Thyroid gland (tissue), 4 donors: ENCODE measurements at regions not wholly inside any gene's neighbourhood (a gene's known extent, or its start where the extent isn't known, plus 50 kb on each side); places are given as distances from the start of the nearest gene placed in this dataset.

ENCODE experiments used
- DNase-seq, 2 donors: peaks; one replicate each; pipeline ENCODE4 v3.0.0-alpha.2; 2019
- H3K27ac ChIP-seq, 3 donors: fragments of 200-600 bp; sonication (generic); 1 replicate in 2 of 3; 2 replicates in 1 of 3; pipeline ENCODE4 v1.5.1; 2016 to 2019; ENCODE audit warnings: mild to moderate bottlenecking in 1 of 3, moderate library complexity in 1 of 3
- H3K27me3 ChIP-seq: fragments of 200-600 bp; sonication (generic); one replicate; pipeline ENCODE4 v1.5.1; 2019
- H3K36me3 ChIP-seq, 2 donors: fragments of 200-600 bp; sonication (generic); one replicate each; pipeline ENCODE4 v1.5.1; 2016 to 2019
- H3K4me1 ChIP-seq, 2 donors: fragments of 200-600 bp; sonication (generic); one replicate each; pipeline ENCODE4 v1.5.1; 2017 to 2019
- H3K4me3 ChIP-seq, 3 donors: fragments of 200-600 bp; sonication (generic); replicated peaks in 1 of 3; 1 replicate in 2 of 3; 2 replicates in 1 of 3; pipeline ENCODE4 v1.5.1; 2016; ENCODE audit warnings: mild to moderate bottlenecking in 1 of 3
- H3K9me3 ChIP-seq: fragments of 200-600 bp; sonication (generic); one replicate; pipeline ENCODE4 v1.5.1; 2017
- POLR2A ChIP-seq, 2 donors: fragments of 450-650 bp; IDR thresholded peaks; one replicate each; pipeline ENCODE4 v1.6.1; 2017; ENCODE audit warnings: antibody characterized with exemption in 2 of 2, mild to moderate bottlenecking in 2 of 2, moderate library complexity in 1 of 2
- WGBS, 2 donors: methylation state at CpG; one replicate each; pipeline ENCODE4 v1.1.5; 2017; 5-methylcytosine and 5-hydroxymethylcytosine counted together
- intact Hi-C: fragments of 100-400 bp; cut with DNase I; formaldehyde crosslinking; loops from one replicate; pipeline ENCODE4 v1.15.1; 2023
- TF ChIP-seq, protein P1 (sequence below), 6 experiments: fragments of 200-600 bp in 3 of 6; fragments of 450-650 bp in 3 of 6; sonication (generic) in 3 of 6; IDR thresholded peaks; one replicate each; pipeline ENCODE4 v1.5.1; 2016 to 2019; ENCODE audit warnings: antibody characterized with exemption in 6 of 6, mild to moderate bottlenecking in 2 of 6, inconsistent platforms in 1 of 6, moderate library complexity in 1 of 6

DNA sequence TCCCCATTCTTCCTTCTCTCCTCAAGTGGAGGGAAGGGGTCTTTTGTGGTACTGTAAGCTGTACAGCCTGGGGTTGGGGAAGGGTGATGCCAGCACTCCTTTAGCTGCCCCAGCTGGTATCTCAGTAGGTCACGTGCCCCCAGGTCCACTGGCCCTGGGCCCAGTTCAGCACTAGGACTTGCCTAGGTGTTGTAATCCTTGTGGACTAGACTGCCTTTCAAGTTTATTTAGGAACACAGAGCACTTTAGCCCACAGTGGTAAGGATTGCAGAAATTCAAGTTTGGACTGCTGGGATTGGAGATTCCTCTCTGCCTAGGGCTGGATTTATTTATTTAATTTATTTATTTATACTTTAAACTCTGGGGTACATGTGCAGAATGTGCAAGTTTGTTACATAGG lies 569.6 kb downstream of the AACS start:
- H3K36me3 ChIP-seq, result no peaks in the 10 kb centered on the region

DNA sequence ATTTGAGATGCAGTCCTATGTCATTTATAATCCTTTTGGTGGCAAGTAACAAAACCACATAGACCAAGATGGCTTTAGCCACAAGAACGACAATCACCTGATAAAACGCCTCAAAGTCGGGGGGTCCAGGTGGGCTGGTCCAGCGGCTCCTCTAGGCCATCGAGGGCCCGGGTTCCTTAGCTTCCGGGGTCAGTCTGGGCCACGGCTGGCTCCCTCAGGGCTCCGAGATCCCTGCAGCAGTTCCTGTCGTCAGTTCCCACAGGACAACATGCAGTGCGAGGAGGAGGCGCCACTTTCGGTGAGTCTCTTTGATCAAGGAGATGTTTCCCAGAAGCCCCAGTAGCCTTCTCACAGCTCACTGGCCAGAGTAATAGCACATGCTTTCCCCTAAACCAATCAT lies 574.6 kb downstream of the AACS start:
- intact Hi-C loops, result no loop called here
- H3K27ac ChIP-seq, result no peak overlapping the region
- no peak overlapping the region for H3K4me3 ChIP-seq
- no peaks in the 10 kb centered on the region for H3K27me3 ChIP-seq
- WGBS, 2 donors, result 90 to 98% methylated on average over 12 to 13 of the region's 13 CpGs
- no peaks in the 10 kb centered on the region for H3K36me3 ChIP-seq
- no peak for TF ChIP-seq POLR2A (IDR thresholded peaks at IDR 0.05)
- TF ChIP-seq, protein P1, sequence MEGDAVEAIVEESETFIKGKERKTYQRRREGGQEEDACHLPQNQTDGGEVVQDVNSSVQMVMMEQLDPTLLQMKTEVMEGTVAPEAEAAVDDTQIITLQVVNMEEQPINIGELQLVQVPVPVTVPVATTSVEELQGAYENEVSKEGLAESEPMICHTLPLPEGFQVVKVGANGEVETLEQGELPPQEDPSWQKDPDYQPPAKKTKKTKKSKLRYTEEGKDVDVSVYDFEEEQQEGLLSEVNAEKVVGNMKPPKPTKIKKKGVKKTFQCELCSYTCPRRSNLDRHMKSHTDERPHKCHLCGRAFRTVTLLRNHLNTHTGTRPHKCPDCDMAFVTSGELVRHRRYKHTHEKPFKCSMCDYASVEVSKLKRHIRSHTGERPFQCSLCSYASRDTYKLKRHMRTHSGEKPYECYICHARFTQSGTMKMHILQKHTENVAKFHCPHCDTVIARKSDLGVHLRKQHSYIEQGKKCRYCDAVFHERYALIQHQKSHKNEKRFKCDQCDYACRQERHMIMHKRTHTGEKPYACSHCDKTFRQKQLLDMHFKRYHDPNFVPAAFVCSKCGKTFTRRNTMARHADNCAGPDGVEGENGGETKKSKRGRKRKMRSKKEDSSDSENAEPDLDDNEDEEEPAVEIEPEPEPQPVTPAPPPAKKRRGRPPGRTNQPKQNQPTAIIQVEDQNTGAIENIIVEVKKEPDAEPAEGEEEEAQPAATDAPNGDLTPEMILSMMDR (IDR thresholded peaks at IDR 0.05), result no peak
- no peaks in the 10 kb centered on the region for H3K4me1 ChIP-seq
- no peak for DNase-seq
- no peaks in the 10 kb centered on the region for H3K9me3 ChIP-seq

More for the DNA sequence above, 569.6 kb downstream of the AACS start:
- 43 to 56% methylated on average over 1 of the region's 1 CpG for WGBS, 2 donors
- Histone ChIP-seq H3K4me3 (no peak overlapping the region), H3K27ac (no peak overlapping the region), H3K9me3 (no peaks in the 10 kb centered on the region), H3K4me1 (no peaks in the 10 kb centered on the region), H3K27me3 (no peaks in the 10 kb centered on the region)
- TF ChIP-seq, protein P1 (IDR thresholded peaks at IDR 0.05), result no peak
- TF ChIP-seq POLR2A (IDR thresholded peaks at IDR 0.05), result no peak
- DNase-seq, result no peak
- intact Hi-C loops, result no loop called here

DNA sequence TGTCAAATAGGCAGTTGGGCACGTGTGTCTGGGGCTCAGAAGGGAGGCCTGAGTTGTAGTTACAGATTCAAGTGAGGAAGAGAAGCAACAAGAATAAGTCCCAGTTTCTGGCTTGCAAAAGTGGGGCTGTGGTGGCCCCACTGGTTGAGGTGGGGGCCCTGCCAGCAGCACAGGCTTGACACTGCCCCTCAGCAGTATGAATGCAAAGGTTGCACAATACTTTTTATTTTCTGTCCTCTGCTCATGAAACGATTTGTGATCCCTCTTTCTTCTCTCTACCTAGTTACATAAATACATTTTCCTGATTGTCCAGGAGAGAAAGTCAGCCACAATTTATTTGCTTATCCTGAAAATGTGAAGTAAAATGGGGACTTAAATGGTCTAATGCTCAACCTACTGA lies 577.8 kb downstream of the AACS start:
- Histone ChIP-seq H3K4me1 (no peaks in the 10 kb centered on the region), H3K36me3 (no peaks in the 10 kb centered on the region), H3K4me3 (no peak overlapping the region), H3K9me3 (no peaks in the 10 kb centered on the region), H3K27me3 (no peaks in the 10 kb centered on the region), H3K27ac (no peak overlapping the region)
- DNase-seq, result no peak
- intact Hi-C loops, result no loop called here
- 32 to 42% methylated on average over 2 of the region's 2 CpGs for WGBS, 2 donors
- TF ChIP-seq, protein P1 (IDR thresholded peaks at IDR 0.05), result no peak
- TF ChIP-seq POLR2A (IDR thresholded peaks at IDR 0.05), result no peak

DNA sequence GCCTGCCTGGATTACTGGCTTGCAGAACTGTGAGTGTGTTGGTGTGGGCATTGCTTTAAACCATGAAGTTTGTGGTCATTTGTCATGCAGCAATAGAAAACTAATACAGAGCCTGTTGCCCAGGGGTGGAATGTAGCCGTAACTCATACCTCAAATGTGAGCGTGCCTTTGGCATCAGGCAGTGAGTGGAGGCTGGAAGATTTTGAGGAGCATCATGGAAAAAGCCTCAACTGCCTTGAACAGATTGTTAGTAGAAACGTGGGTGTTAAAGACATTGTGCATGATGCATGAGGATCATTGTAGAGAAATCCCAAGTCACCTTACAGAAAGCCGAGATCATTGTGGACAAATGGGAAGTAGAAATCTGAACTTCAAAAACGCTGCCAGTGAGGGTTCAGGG lies 580.5 kb downstream of the AACS start:
- TF ChIP-seq POLR2A (IDR thresholded peaks at IDR 0.05), result no peak
- TF ChIP-seq, protein P1 (IDR thresholded peaks at IDR 0.05), result no peak
- intact Hi-C loops, result no loop called here
- Histone ChIP-seq H3K27me3 (no peaks in the 10 kb centered on the region), H3K9me3 (no peaks in the 10 kb centered on the region), H3K4me1 (no peaks in the 10 kb centered on the region), H3K4me3 (no peak overlapping the region), H3K27ac (no peak overlapping the region), H3K36me3 (no peaks in the 10 kb centered on the region)
- WGBS, 2 donors, result 72 to 76% methylated on average over 5 of the region's 5 CpGs
- no peak for DNase-seq

DNA sequence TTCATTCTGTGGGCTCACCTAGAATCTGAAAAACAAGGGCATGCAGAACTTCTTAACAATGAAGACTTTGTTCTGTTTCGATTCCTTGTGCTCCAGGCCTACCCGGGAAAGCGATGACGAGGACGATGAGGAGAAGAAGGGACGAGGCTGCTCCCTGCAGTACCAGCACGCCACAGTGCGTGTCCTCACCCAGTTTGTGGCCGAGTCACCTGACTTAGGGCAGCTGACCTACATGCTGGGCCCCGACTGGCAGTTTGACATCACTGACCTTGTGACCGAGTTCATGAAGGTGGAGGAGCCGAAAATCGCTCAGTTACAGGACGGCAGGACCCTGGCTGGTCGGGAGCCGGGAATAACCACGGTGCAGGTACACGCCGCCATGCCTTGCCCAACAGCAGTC lies 585.4 kb downstream of the AACS start:
- 95 to 96% methylated on average over 19 of the region's 19 CpGs for WGBS, 2 donors
- intact Hi-C loops, result no loop called here
- H3K36me3 ChIP-seq, result no peaks in the 10 kb centered on the region

More for the DNA sequence above, 585.4 kb downstream of the AACS start:
- peaks cover 0 to 7% of the 10 kb centered on the region in 2 donors for H3K4me1 ChIP-seq
- TF ChIP-seq, protein P1 (IDR thresholded peaks at IDR 0.05), result no peak
- TF ChIP-seq POLR2A (IDR thresholded peaks at IDR 0.05), result no peak
- no peaks in the 10 kb centered on the region for H3K9me3 ChIP-seq
- no peak overlapping the region for H3K4me3 ChIP-seq
- no peak for DNase-seq
- H3K27me3 ChIP-seq, result no peaks in the 10 kb centered on the region
- H3K27ac ChIP-seq, result no peak overlapping the region
